ENCODE measurements at regions not wholly inside any gene's neighbourhood (a gene's known extent, or its start where the extent isn't known, plus 50 kb on each side); places are given as distances from the start of the nearest gene placed in this dataset.

GRCh38 chr18:76142611-76143010, 352.4 kb downstream of the ZNF516 start:
- POLR2A ChIA-PET: no interaction called here
- TF ChIP-seq ELF4 (IDR thresholded peaks at IDR 0.05): no peak
- no peak for TF ChIP-seq SP1 (IDR thresholded peaks at IDR 0.05)
- TF ChIP-seq BHLHE40 (IDR thresholded peaks at IDR 0.05; ENCODE audit: borderline replicate concordance): no peak
- no peak for TF ChIP-seq HDGF (IDR thresholded peaks at IDR 0.05; ENCODE audit: borderline replicate concordance)
- no peak for TF ChIP-seq ZNF384 (IDR thresholded peaks at IDR 0.05)
- TF ChIP-seq FOXM1 (IDR thresholded peaks at IDR 0.05; ENCODE audit: borderline replicate concordance): no peak
- TF ChIP-seq L3MBTL2 (conservative IDR thresholded peaks at IDR 0.05): no peak
- no peak for TF ChIP-seq SUZ12 (IDR thresholded peaks at IDR 0.05)
- TF ChIP-seq NFRKB (IDR thresholded peaks at IDR 0.05): no peak
- TF ChIP-seq TARDBP (IDR thresholded peaks at IDR 0.05): no peak
- no peak for TF ChIP-seq ARNT (IDR thresholded peaks at IDR 0.05)
- TF ChIP-seq FOXA1 (IDR thresholded peaks at IDR 0.05): no peak
- no peak for TF ChIP-seq LEF1 (IDR thresholded peaks at IDR 0.05; ENCODE audit: borderline replicate concordance)
- TF ChIP-seq CTBP1 (IDR thresholded peaks at IDR 0.05; ENCODE audit: borderline replicate concordance): no peak
- no peak for TF ChIP-seq PKNOX1 (IDR thresholded peaks at IDR 0.05)
- no peak for TF ChIP-seq FOXK2 (IDR thresholded peaks at IDR 0.05)

DNA sequence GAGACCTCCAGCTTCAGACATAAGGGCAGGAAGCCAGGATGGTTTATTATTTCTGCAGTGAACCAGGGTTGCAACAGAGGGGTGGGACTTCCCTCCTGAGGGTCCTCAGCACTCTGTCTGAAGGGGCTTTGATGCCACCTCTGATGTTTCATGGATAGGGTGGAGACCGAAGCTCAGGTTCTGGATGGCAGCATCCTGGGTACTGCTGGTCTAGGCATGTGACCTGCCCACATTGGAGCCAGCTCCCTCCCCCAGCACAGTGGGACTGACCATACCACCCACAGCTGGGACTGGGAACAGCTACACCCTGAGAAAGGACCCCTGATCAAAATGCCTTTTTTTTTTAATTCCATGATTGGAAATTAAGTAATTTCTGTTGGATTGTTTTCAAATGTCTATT, 355.2 kb downstream of the ZNF516 start:
- DNase-seq (ENCODE audit: extremely low spot score): no peak
- ChIA-PET CTCF (no interaction called here), POLR2A (no interaction called here)
- no peak for TF ChIP-seq SUZ12 (IDR thresholded peaks at IDR 0.05)
- TF ChIP-seq ARNT (IDR thresholded peaks at IDR 0.05): no peak
- no peak for TF ChIP-seq CTBP1 (IDR thresholded peaks at IDR 0.05; ENCODE audit: borderline replicate concordance)
- TF ChIP-seq FOXK2 (IDR thresholded peaks at IDR 0.05): no peak
- no peak for TF ChIP-seq PKNOX1 (IDR thresholded peaks at IDR 0.05)
- TF ChIP-seq LEF1 (IDR thresholded peaks at IDR 0.05; ENCODE audit: borderline replicate concordance): no peak
- no peak for TF ChIP-seq HDGF (IDR thresholded peaks at IDR 0.05; ENCODE audit: borderline replicate concordance)
- no peak for TF ChIP-seq NFRKB (IDR thresholded peaks at IDR 0.05)
- TF ChIP-seq SP1 (IDR thresholded peaks at IDR 0.05): no peak
- no peak for TF ChIP-seq ZNF384 (IDR thresholded peaks at IDR 0.05)
- TF ChIP-seq FOXM1 (IDR thresholded peaks at IDR 0.05; ENCODE audit: borderline replicate concordance): no peak
- TF ChIP-seq L3MBTL2 (conservative IDR thresholded peaks at IDR 0.05): no peak
- no peak for TF ChIP-seq BHLHE40 (IDR thresholded peaks at IDR 0.05; ENCODE audit: borderline replicate concordance)
- no peak for TF ChIP-seq TARDBP (IDR thresholded peaks at IDR 0.05)
- TF ChIP-seq FOXA1 (IDR thresholded peaks at IDR 0.05): no peak
- TF ChIP-seq ELF4 (IDR thresholded peaks at IDR 0.05): no peak

More at GRCh38 chr18:76142611-76143010, 352.4 kb downstream of the ZNF516 start:
- CTCF ChIA-PET: no interaction called here
- no peak for DNase-seq (ENCODE audit: extremely low spot score)

DNA sequence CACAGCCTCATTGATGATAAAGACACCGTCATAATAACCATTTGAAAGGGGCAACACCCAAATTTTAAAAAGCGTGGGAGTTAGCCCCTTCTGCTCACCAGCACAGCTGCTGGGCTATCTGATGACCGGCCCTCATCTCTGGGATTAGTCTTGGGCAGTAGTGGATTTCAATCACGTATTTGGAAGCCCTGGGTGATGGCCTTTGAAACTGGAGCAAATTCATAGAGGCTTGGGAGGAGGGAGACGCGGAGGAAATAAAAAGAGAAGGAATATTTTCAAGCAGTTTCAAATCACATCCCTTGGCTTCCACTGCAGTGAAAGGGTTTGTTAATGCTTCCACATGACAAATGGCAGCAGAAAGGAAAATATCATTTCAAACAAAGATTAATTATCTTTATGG, 357.8 kb downstream of the ZNF516 start:
- no peak for DNase-seq (ENCODE audit: extremely low spot score)
- TF ChIP-seq L3MBTL2 (conservative IDR thresholded peaks at IDR 0.05) (no peak), ELF4 (IDR thresholded peaks at IDR 0.05) (no peak), PKNOX1 (IDR thresholded peaks at IDR 0.05) (no peak), NFRKB (IDR thresholded peaks at IDR 0.05) (no peak), ARNT (IDR thresholded peaks at IDR 0.05) (no peak), FOXK2 (IDR thresholded peaks at IDR 0.05) (no peak), FOXA1 (IDR thresholded peaks at IDR 0.05) (no peak), BHLHE40 (IDR thresholded peaks at IDR 0.05; ENCODE audit: borderline replicate concordance) (no peak), SP1 (IDR thresholded peaks at IDR 0.05) (no peak), ZNF384 (IDR thresholded peaks at IDR 0.05) (no peak), HDGF (IDR thresholded peaks at IDR 0.05; ENCODE audit: borderline replicate concordance) (no peak), LEF1 (IDR thresholded peaks at IDR 0.05; ENCODE audit: borderline replicate concordance) (no peak)
- ChIA-PET POLR2A (no interaction called here), CTCF (no interaction called here)

DNA sequence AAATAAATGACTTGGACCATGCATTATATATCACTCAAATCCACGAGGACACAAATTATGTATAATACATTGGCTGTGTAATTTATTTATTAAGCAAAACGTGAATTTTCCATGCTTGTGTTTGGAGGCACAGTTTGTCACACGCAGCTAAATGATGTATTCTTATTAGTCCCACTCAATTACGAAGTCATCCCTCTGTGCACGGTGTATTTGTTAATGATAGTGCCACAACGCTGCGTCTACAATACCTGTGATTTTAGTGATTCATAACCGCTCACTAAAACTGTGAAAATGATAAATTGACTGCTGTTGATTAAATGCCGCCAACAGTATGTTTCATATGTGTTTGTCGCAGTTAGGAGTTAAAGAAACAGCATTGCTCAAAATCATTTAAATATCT, 358.3 kb downstream of the ZNF516 start:
- no peak for TF ChIP-seq FOXK2 (IDR thresholded peaks at IDR 0.05)
- TF ChIP-seq TARDBP (IDR thresholded peaks at IDR 0.05): no peak
- TF ChIP-seq CTBP1 (IDR thresholded peaks at IDR 0.05; ENCODE audit: borderline replicate concordance): no peak
- TF ChIP-seq ZNF384 (IDR thresholded peaks at IDR 0.05): no peak
- no peak for TF ChIP-seq ARNT (IDR thresholded peaks at IDR 0.05)
- no peak for TF ChIP-seq SUZ12 (IDR thresholded peaks at IDR 0.05)
- TF ChIP-seq FOXA1 (IDR thresholded peaks at IDR 0.05): no peak
- TF ChIP-seq NFRKB (IDR thresholded peaks at IDR 0.05): no peak
- no peak for TF ChIP-seq PKNOX1 (IDR thresholded peaks at IDR 0.05)
- TF ChIP-seq ELF4 (IDR thresholded peaks at IDR 0.05): no peak
- no peak for TF ChIP-seq LEF1 (IDR thresholded peaks at IDR 0.05; ENCODE audit: borderline replicate concordance)
- TF ChIP-seq FOXM1 (IDR thresholded peaks at IDR 0.05; ENCODE audit: borderline replicate concordance): no peak
- TF ChIP-seq SP1 (IDR thresholded peaks at IDR 0.05): no peak
- ChIA-PET CTCF (no interaction called here), POLR2A (no interaction called here)
- no peak for DNase-seq (ENCODE audit: extremely low spot score)

GRCh38 chr18:76134628-76135027, 360.4 kb downstream of the ZNF516 start:
- POLR2A ChIA-PET: no interaction called here
- CTCF ChIA-PET: no interaction called here
- DNase-seq (ENCODE audit: extremely low spot score): no peak

More at GRCh38 chr18:76134628-76135027, 360.4 kb downstream of the ZNF516 start:
- TF ChIP-seq ZNF384 (IDR thresholded peaks at IDR 0.05): no peak
- no peak for TF ChIP-seq L3MBTL2 (conservative IDR thresholded peaks at IDR 0.05)
- TF ChIP-seq FOXA1 (IDR thresholded peaks at IDR 0.05): no peak
- TF ChIP-seq FOXM1 (IDR thresholded peaks at IDR 0.05; ENCODE audit: borderline replicate concordance): no peak
- no peak for TF ChIP-seq PKNOX1 (IDR thresholded peaks at IDR 0.05)
- TF ChIP-seq HDGF (IDR thresholded peaks at IDR 0.05; ENCODE audit: borderline replicate concordance): no peak
- TF ChIP-seq NFRKB (IDR thresholded peaks at IDR 0.05): no peak
- no peak for TF ChIP-seq SP1 (IDR thresholded peaks at IDR 0.05)
- TF ChIP-seq LEF1 (IDR thresholded peaks at IDR 0.05; ENCODE audit: borderline replicate concordance): no peak
- no peak for TF ChIP-seq ARNT (IDR thresholded peaks at IDR 0.05)
- TF ChIP-seq ELF4 (IDR thresholded peaks at IDR 0.05): no peak
- TF ChIP-seq BHLHE40 (IDR thresholded peaks at IDR 0.05; ENCODE audit: borderline replicate concordance): no peak
- TF ChIP-seq FOXK2 (IDR thresholded peaks at IDR 0.05): no peak
- no peak for TF ChIP-seq TARDBP (IDR thresholded peaks at IDR 0.05)
- TF ChIP-seq CTBP1 (IDR thresholded peaks at IDR 0.05; ENCODE audit: borderline replicate concordance): no peak
- no peak for TF ChIP-seq SUZ12 (IDR thresholded peaks at IDR 0.05)
